GM12873 (cell line): ENCODE measurements at regions not wholly inside any gene's neighbourhood (a gene's known extent, or its start where the extent isn't known, plus 50 kb on each side); places are given as distances from the start of the nearest gene placed in this dataset.

Experiments
- TF ChIP-seq, protein P1 (sequence below): IDR thresholded peaks from 2 replicates; pipeline ENCODE4 v1.5.1; 2012; ENCODE audit warnings: low read depth, mild to moderate bottlenecking, moderate library complexity, low read length, control low read depth; ENCODE audit not compliant: insufficient read depth; ENCODE audit errors: missing control alignments

DNA sequence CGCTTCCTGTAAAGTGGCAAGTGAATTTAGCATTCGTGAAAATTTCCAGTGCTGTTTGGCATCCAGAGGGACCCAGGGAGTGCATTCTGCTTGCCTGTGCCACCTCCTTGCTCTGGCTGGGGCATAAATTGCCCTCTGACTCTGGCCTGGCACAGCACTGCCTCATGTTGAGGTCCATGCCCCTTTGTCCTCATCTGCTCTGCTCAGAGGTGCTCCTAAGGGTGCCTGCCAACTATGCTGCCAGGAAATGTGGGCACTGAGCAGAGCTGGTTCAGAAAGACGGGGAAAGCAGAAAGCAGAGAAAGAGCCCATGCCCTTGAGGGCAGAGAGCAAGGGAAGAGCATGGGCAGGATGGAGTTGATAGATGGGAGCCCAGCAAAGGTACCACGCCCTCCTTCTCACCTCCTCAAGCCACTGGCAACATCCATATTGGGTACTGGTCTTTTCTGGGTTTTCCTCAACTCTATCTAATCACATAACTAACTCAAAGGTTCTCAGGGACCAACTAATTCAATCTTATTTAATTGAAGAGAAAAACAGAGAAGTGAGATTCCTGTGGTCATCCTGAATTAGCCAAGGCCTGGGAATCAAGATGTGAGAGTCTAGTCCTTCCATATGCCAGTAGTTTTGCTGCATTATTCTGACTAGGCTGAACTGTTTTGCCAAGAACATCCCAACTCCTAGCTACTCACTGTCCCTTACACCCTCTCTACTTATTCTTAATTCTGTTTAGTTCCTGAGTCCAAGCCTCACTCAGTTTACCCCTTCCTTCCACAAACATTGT, 441.5 kb upstream of the TNP1 start:
- TF ChIP-seq, protein P1, sequence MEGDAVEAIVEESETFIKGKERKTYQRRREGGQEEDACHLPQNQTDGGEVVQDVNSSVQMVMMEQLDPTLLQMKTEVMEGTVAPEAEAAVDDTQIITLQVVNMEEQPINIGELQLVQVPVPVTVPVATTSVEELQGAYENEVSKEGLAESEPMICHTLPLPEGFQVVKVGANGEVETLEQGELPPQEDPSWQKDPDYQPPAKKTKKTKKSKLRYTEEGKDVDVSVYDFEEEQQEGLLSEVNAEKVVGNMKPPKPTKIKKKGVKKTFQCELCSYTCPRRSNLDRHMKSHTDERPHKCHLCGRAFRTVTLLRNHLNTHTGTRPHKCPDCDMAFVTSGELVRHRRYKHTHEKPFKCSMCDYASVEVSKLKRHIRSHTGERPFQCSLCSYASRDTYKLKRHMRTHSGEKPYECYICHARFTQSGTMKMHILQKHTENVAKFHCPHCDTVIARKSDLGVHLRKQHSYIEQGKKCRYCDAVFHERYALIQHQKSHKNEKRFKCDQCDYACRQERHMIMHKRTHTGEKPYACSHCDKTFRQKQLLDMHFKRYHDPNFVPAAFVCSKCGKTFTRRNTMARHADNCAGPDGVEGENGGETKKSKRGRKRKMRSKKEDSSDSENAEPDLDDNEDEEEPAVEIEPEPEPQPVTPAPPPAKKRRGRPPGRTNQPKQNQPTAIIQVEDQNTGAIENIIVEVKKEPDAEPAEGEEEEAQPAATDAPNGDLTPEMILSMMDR, result no peak

DNA sequence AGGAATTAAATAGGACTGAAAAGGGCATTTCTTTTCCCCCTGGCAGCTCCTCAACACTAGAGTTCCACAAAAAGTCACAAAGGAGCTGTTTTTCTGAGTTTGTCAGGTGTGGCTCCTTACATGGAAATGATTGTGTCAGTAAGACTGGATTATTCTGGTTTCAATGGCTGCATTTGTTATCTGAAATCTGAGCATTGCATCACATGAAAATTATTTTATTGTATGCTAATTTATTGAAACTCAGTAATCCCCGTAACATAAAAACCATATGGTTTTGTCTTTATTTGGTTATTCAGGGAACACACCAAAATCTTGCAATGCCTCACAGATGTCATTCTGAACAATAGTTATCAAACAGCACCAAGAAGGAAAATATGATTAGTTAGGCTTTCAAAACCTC, 439.7 kb upstream of the TNP1 start:
- TF ChIP-seq, protein P1, result no peak

DNA sequence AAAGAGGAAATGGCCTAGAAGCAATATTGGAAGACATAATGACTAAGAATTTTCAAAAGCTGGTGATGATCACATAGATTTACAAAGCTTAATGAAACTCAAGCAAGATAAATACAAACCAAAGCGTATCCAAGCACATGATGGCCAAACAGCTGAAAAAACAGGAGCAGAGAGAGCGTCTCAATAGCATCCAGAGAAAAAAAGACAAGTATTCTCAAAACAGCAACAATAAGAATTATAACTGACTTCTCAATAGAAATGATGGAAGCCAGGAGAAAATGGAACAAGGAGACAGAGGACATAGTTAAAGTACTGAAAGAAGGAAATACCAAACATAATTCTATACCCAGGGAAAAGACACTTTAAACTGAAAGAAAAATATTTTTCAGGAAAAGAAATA, 437.2 kb upstream of the TNP1 start:
- TF ChIP-seq, protein P1, result no peak

DNA sequence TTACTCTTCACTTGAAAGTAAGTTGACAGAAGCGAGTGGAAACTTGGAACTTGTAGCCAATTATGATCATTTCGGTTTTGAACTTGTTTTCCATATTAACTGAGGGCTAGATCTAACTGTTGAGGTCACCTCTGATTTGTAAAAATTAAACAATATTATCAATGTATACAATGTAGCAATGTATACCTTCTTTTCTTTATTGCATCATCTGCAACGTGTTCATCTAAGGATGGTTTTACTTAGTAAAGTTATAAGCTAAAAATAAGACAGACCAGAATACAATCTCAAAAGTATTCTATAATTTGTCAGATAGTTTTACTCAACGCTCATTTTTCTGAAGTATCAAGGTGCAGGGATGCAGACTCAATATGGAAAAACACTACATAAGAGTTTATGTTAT, 435.0 kb upstream of the TNP1 start:
- TF ChIP-seq, protein P1, result no peak

DNA sequence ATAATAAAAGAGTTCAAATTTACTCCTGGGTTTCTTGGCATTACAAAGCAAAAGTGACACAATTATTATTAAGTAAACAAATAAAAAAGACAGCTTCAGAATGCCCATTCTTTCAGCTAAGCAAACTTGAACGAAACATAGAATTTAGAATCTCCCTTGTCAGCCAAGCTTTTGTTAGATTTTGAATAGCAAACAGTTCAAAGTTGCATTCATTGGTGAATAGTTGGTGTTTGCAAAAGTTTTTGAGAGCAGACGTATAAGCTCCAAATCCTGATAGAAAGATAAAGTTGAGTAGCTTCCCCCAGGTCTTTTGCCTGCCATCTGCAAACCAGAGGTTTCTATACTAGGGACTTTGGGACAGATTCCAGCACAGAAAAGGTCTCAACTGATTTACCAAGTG, 434.3 kb upstream of the TNP1 start:
- TF ChIP-seq, protein P1, result no peak

DNA sequence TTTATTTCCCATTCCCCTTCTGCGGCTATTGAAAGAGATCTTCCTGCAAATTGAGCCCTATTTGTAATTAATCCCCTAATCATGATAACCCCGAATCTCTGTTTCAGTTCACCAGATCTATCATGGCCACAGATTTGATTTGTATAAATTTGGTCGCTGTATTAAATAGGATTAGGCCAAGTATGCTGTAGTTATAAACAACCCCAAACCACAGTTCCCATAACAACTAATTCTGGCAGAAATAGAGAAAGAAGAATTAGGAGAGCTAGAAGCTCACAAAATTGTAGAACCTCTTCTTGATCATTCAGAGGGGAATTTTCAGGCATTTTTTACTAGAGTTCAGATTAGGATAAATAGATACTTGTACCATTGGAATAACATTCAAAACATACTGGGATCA, 433.7 kb upstream of the TNP1 start:
- TF ChIP-seq, protein P1, result no peak

DNA sequence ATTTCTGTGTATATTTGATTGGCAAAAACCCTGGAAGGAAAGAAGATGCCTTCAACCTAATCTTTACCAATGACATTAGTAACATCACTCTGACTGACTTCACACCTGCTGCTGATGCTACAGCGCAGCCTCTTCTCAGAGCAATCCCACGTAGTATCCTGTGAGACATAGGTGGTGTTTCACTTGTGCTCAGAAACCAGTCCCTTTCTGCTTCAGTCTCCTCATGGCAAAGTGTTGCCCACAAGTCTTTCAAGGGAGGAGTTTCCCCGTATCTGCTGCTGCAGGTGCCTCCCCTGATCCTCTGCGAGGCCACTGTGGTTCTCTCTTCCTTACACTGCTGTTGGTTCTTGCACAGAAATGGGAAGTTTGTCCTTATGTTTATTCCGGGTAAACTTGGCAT, 433.2 kb upstream of the TNP1 start:
- TF ChIP-seq, protein P1, result no peak
